ENCODE measurements at regions not wholly inside any gene's neighbourhood (a gene's known extent, or its start where the extent isn't known, plus 50 kb on each side); places are given as distances from the start of the nearest gene placed in this dataset.

DNA sequence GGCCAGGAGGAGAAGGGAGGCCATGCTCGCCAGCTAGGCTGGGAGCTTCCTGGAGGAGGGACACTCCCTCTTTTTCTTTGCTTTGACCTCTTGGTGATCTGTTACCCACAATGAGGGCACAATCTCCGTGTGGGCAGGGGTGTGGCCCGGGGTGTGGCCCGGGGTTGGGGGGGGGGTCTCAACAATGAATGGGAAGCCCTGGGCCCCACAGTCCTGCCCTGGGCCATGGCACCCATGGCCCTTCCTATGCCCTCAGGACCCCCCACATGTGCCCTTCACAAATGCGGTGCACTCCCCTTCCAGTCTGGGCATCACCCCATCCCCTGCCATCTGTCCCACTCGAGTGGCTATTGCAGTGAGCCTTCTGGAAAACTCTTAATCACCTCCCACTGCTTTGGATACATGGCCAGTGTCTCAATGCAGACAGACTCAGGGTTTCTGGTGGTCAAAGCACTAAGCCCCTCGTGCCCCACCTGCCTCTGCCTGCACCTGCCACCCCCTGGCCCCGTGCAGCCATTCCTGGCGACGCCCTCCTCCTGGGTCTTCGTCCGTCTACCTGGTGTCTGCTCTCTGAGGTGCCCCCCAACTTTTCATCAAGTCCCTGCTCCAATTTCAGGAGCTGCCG is 611.3 kb downstream of the TBC1D22A start:
- TF ChIP-seq CTCF (IDR thresholded peaks at IDR 0.05; ENCODE audit: low read depth, low read length, poor library complexity, severe bottlenecking), result no peak
- TF ChIP-seq EZH2phosphoT487 (IDR thresholded peaks at IDR 0.05; ENCODE audit: borderline replicate concordance, low read length), result no peak
